ENCODE measurements at regions not wholly inside any gene's neighbourhood (a gene's known extent, or its start where the extent isn't known, plus 50 kb on each side); places are given as distances from the start of the nearest gene placed in this dataset.

DNA sequence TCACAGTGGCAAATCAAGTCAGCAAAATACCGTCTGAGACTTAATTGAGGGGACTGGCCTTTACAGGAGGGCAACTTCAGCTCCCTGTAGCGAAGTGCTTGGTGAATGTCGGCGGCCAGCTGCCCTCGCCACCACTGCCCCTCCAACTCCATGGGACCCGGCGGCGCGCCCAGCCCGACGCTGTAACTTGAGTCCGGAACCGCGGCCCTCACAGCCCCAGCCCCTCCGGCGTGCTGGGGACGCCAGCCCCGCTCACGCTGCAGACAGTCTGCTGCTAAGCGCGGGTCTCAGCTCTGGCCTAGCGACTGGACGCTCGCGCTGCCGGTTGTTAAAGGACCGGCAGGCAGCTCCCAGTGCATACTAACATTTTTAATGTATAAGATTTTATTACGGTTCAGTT, 113.4 kb upstream of the NUPR2 start:
- Histone ChIP-seq H3K4me1 (ENCODE audit: control insufficient read depth in 1 of 2, insufficient read depth in 2 of 2, low read depth in 1 of 2, low read length in 1 of 2) (no peaks in the 10 kb centered on the region), H3K27me3 (ENCODE audit: insufficient read depth) (no peaks in the 10 kb centered on the region), H2AFZ (ENCODE audit: low read depth) (peak overlapping the region; percentile 53; the same call in 1 of the 2 replicates), H3K9ac (no peak overlapping the region), H3K27ac (ENCODE audit: low read depth in 2 of 2, low read length in 1 of 2) (no peak overlapping the region), H3K4me2 (0 out of 2 replicates have a peak overlapping the region, but pooled peaks have one; percentile 29), H3F3A (replicated peaks; ENCODE audit: insufficient read depth) (no peaks in the 10 kb centered on the region), H3K36me3 (replicated peaks in 1 of 2; ENCODE audit: control insufficient read depth in 1 of 2, insufficient read depth in 2 of 2, low read length in 1 of 2) (no peaks in the 10 kb centered on the region), H3K79me2 (ENCODE audit: insufficient read depth) (no peaks in the 10 kb centered on the region), H3K4me3 (ENCODE audit: low read depth in 2 of 2, low read length in 1 of 2) (no peak overlapping the region), H4K20me1 (ENCODE audit: insufficient read depth) (no peaks in the 10 kb centered on the region), H3K9me3 (no peaks in the 10 kb centered on the region), H3K9me2 (no peaks in the 10 kb centered on the region)
- WGBS (ENCODE audit: low lambda C conversion rate), result 34% methylated on average over 18 of the region's 28 CpGs
- no peak for TF ChIP-seq MXI1 (IDR thresholded peaks at IDR 0.05; ENCODE audit: low read depth, low read length)
- ChIA-PET POLR2A (no interaction called here), CTCF (no interaction called here)
- DNase-seq, result peak; percentile 16

GRCh38 chr7:56222866-56223265, 106.6 kb upstream of the NUPR2 start:
- ChIA-PET POLR2A (interaction anchor here (0.7 kb wide), 1 partner anchor 32 kb away, joined by 3 read pairs; no protein-coding TSS in a partner anchor), CTCF (no interaction called here)
- no peak overlapping the region for H3K27ac ChIP-seq (ENCODE audit: low read depth in 2 of 2, low read length in 1 of 2)
- H3K79me2 ChIP-seq (ENCODE audit: insufficient read depth), result no peaks in the 10 kb centered on the region
- no peaks in the 10 kb centered on the region for H3K9me3 ChIP-seq
- no peak overlapping the region for H3K9ac ChIP-seq
- TF ChIP-seq IRF3 (IDR thresholded peaks at IDR 0.05; ENCODE audit: low read depth, low read length) (no peak), TCF12 (IDR thresholded peaks at IDR 0.05) (no peak), FOSL2 (IDR thresholded peaks at IDR 0.05; ENCODE audit: borderline replicate concordance, low read depth) (no peak), RFX5 (IDR thresholded peaks at IDR 0.05; ENCODE audit: low read length) (no peak), REST (IDR thresholded peaks at IDR 0.05; ENCODE audit: low read depth, low read length) (no peak), CTCF (IDR thresholded peaks at IDR 0.05) (no peak), EP300 (IDR thresholded peaks at IDR 0.05; ENCODE audit: borderline replicate concordance in 1 of 2, low read depth in 1 of 2, low read length in 1 of 2) (no peak), CHD2 (IDR thresholded peaks at IDR 0.05; ENCODE audit: low read length, partially characterized antibody) (no peak), FOXM1 (IDR thresholded peaks at IDR 0.05; ENCODE audit: low read depth) (no peak), RXRA (IDR thresholded peaks at IDR 0.05; ENCODE audit: borderline replicate concordance, low read depth) (no peak), NFIC (IDR thresholded peaks at IDR 0.05; ENCODE audit: borderline replicate concordance) (no peak), ELF1 (IDR thresholded peaks at IDR 0.05) (no peak), ZBTB33 (IDR thresholded peaks at IDR 0.05; ENCODE audit: borderline replicate concordance, low read depth) (no peak), TAF1 (IDR thresholded peaks at IDR 0.05; ENCODE audit: borderline replicate concordance, low read depth, low read length) (no peak), PBX3 (IDR thresholded peaks at IDR 0.05) (no peak), FOXJ3 (CRISPR knock-in tag; IDR thresholded peaks at IDR 0.05) (no peak), YY1 (IDR thresholded peaks at IDR 0.05; ENCODE audit: low read depth) (no peak), POLR2AphosphoS5 (IDR thresholded peaks at IDR 0.05; ENCODE audit: low read depth, low read length) (no peak), RAD21 (IDR thresholded peaks at IDR 0.05; ENCODE audit: low read length) (no peak)
- H3K27me3 ChIP-seq (ENCODE audit: insufficient read depth), result no peaks in the 10 kb centered on the region
- H3K9me2 ChIP-seq, result no peaks in the 10 kb centered on the region
- H4K20me1 ChIP-seq (ENCODE audit: insufficient read depth), result no peaks in the 10 kb centered on the region
- H3F3A ChIP-seq (replicated peaks; ENCODE audit: insufficient read depth), result no peaks in the 10 kb centered on the region
- H3K4me1 ChIP-seq (ENCODE audit: control insufficient read depth in 1 of 2, insufficient read depth in 2 of 2, low read depth in 1 of 2, low read length in 1 of 2), result no peaks in the 10 kb centered on the region
- DNase-seq, result no peak
- 2% methylated on average over 6 of the region's 6 CpGs for WGBS (ENCODE audit: low lambda C conversion rate)
- no peak overlapping the region for H3K4me3 ChIP-seq (ENCODE audit: low read depth in 2 of 2, low read length in 1 of 2)
- no peak overlapping the region for H3K4me2 ChIP-seq
- H3K36me3 ChIP-seq (replicated peaks in 1 of 2; ENCODE audit: control insufficient read depth in 1 of 2, insufficient read depth in 2 of 2, low read length in 1 of 2), result no peaks in the 10 kb centered on the region
- no peak overlapping the region for H2AFZ ChIP-seq (ENCODE audit: low read depth)

Measured in SK-N-SH (cell line).